OCI-LY1 (cell line): ENCODE measurements at regions not wholly inside any gene's neighbourhood (a gene's known extent, or its start where the extent isn't known, plus 50 kb on each side); places are given as distances from the start of the nearest gene placed in this dataset.

Source experiments
- EZH2 ChIP-seq: fragments of 200-600 bp; sonication (generic), shearing (Covaris generic); IDR thresholded peaks from 2 replicates; pipeline ENCODE4 v1.8.0; 2017; ENCODE audit warnings: borderline replicate concordance, mixed run types, mild to moderate bottlenecking, antibody characterized with exemption, low read length, moderate library complexity, mixed read lengths
- TF ChIP-seq, protein P1 (sequence below): fragments of 200-600 bp; sonication (generic), shearing (Covaris generic); IDR thresholded peaks from 2 replicates; pipeline ENCODE4 v1.5.1; 2017; ENCODE audit warnings: mild to moderate bottlenecking, antibody characterized with exemption, low read length, moderate library complexity, mixed read lengths

DNA sequence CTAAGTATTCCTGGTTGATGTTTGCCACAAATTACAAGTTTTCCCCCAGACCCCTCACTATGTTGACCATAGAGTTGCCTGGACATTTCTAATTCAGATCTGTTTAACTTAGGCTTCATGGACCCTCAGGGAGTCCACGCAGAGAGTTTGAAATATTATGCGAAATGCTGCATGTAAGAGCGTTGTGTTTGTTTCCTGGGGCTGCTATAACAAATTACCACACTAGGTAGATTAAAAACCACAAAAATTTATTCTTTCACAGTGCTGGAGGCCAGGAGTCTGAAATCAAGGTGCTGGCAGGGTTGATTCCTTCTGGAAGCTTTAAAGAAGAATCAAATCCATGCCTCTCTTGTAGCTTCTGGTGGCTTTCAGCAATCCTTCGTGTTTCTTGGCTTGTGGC, 177.9 kb upstream of the KITLG start:
- TF ChIP-seq, protein P1, sequence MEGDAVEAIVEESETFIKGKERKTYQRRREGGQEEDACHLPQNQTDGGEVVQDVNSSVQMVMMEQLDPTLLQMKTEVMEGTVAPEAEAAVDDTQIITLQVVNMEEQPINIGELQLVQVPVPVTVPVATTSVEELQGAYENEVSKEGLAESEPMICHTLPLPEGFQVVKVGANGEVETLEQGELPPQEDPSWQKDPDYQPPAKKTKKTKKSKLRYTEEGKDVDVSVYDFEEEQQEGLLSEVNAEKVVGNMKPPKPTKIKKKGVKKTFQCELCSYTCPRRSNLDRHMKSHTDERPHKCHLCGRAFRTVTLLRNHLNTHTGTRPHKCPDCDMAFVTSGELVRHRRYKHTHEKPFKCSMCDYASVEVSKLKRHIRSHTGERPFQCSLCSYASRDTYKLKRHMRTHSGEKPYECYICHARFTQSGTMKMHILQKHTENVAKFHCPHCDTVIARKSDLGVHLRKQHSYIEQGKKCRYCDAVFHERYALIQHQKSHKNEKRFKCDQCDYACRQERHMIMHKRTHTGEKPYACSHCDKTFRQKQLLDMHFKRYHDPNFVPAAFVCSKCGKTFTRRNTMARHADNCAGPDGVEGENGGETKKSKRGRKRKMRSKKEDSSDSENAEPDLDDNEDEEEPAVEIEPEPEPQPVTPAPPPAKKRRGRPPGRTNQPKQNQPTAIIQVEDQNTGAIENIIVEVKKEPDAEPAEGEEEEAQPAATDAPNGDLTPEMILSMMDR, result no peak
- no peak for TF ChIP-seq EZH2
